CD4-positive, alpha-beta T cell treated with Interleukin-4 for 4 hours (primary cell): ENCODE measurements at regions not wholly inside any gene's neighbourhood (a gene's known extent, or its start where the extent isn't known, plus 50 kb on each side); places are given as distances from the start of the nearest gene placed in this dataset.

Experiments
- DNase-seq: peaks from one replicate; pipeline ENCODE4 v3.0.0-alpha.2; 2020

- no peak for DNase-seq
These were observed 919.9 kb upstream of the FLRT2 start for GRCh38 chr14:84610086-84610485.

- no peak for DNase-seq
These were observed 907.6 kb upstream of the FLRT2 start for GRCh38 chr14:84622357-84622756.

- DNase-seq, result no peak
These were observed 886.5 kb upstream of the FLRT2 start for GRCh38 chr14:84643446-84643845.

- no peak for DNase-seq
These were observed 883.0 kb upstream of the FLRT2 start for GRCh38 chr14:84646786-84647500.

GRCh38 chr14:84655014-84655413 lies 874.9 kb upstream of the FLRT2 start:
- DNase-seq, result no peak

- DNase-seq, result no peak
These were observed 872.0 kb upstream of the FLRT2 start for GRCh38 chr14:84657911-84658310.

GRCh38 chr14:84670796-84671195 lies 859.1 kb upstream of the FLRT2 start:
- DNase-seq, result no peak

GRCh38 chr14:84671776-84672175 lies 858.2 kb upstream of the FLRT2 start:
- DNase-seq, result no peak

GRCh38 chr14:84674636-84675035 lies 855.3 kb upstream of the FLRT2 start:
- no peak for DNase-seq

GRCh38 chr14:84686550-84686949 lies 843.4 kb upstream of the FLRT2 start:
- no peak for DNase-seq

- no peak for DNase-seq
These were observed 841.5 kb upstream of the FLRT2 start for GRCh38 chr14:84688297-84689025.

- DNase-seq, result no peak
These were observed 835.8 kb upstream of the FLRT2 start for GRCh38 chr14:84694161-84694560.

GRCh38 chr14:84704601-84705000 lies 825.3 kb upstream of the FLRT2 start:
- DNase-seq, result no peak

- no peak for DNase-seq
These were observed 822.1 kb upstream of the FLRT2 start for GRCh38 chr14:84707830-84708229.

GRCh38 chr14:84708865-84709264 lies 821.1 kb upstream of the FLRT2 start:
- DNase-seq, result no peak

GRCh38 chr14:84726471-84726870 lies 803.5 kb upstream of the FLRT2 start:
- no peak for DNase-seq

GRCh38 chr14:84749191-84749955 lies 780.6 kb upstream of the FLRT2 start:
- DNase-seq, result no peak

GRCh38 chr14:84750284-84750683 lies 779.7 kb upstream of the FLRT2 start:
- DNase-seq, result no peak

GRCh38 chr14:84750763-84751554 lies 779.0 kb upstream of the FLRT2 start:
- DNase-seq, result no peak

- no peak for DNase-seq
These were observed 778.2 kb upstream of the FLRT2 start for GRCh38 chr14:84751745-84752144.

- DNase-seq, result no peak
These were observed 769.3 kb upstream of the FLRT2 start for GRCh38 chr14:84760489-84761126.

- DNase-seq, result no peak
These were observed 762.5 kb upstream of the FLRT2 start for GRCh38 chr14:84767434-84767833.
